GM12872 (cell line): ENCODE measurements at regions not wholly inside any gene's neighbourhood (a gene's known extent, or its start where the extent isn't known, plus 50 kb on each side); places are given as distances from the start of the nearest gene placed in this dataset.

Experiments used
- TF ChIP-seq, protein P1 (sequence below): IDR thresholded peaks from 3 replicates; pipeline ENCODE4 v1.5.1; 2011; ENCODE audit warnings: low read depth, mild to moderate bottlenecking, low read length, moderate library complexity; ENCODE audit not compliant: insufficient read depth

DNA sequence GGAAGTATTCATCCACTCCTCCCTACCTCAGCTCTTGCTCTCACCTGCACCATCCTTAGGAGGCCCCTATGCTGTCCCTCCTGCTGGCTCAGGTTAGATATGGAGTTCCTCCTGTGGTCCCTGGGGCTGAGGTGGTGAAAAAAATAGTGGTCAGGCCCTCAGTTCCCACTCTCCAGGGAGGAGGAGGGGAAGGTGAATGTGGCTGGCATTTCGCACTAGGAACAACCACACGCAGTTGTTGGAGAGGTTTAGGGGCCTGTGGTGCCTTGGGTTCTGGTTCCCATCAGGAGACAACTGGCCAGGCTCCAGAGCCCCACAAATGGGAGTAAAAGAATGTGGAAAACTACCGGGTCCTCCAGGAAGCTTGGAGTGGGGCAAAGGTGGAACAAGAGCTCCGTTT, 81.7 kb upstream of the HSPA9 start:
- TF ChIP-seq, protein P1, sequence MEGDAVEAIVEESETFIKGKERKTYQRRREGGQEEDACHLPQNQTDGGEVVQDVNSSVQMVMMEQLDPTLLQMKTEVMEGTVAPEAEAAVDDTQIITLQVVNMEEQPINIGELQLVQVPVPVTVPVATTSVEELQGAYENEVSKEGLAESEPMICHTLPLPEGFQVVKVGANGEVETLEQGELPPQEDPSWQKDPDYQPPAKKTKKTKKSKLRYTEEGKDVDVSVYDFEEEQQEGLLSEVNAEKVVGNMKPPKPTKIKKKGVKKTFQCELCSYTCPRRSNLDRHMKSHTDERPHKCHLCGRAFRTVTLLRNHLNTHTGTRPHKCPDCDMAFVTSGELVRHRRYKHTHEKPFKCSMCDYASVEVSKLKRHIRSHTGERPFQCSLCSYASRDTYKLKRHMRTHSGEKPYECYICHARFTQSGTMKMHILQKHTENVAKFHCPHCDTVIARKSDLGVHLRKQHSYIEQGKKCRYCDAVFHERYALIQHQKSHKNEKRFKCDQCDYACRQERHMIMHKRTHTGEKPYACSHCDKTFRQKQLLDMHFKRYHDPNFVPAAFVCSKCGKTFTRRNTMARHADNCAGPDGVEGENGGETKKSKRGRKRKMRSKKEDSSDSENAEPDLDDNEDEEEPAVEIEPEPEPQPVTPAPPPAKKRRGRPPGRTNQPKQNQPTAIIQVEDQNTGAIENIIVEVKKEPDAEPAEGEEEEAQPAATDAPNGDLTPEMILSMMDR: no peak

DNA sequence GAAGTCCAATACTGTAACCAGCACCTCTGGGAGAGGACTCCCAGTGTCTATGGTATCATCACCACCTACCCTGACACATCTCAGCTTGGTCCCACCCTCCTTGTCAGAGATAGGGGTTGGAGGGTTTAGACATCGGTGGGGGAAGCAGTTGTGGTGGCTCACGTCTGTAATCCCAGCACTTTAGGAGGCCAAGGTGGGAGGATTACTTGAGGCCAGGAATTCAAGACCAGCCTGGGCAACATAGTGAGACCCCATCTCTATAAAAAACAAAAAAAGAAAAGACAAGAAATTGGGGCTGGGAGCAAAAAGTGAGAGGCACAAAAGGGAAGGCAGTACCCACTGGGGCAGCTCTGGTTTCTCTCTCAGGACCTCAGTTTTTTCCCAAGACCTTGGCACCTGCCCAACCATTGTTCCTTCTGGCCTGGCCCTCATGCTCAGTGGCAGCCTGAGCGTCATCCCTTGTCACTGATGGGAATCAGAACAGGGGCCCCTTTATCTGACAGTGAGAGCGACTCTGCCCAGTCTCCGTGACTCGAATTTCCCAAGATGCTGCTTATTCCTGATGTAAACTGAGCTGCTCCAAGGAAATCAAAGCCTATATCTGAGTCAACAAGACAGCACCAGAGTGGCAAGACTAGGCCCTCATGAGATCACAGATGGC, 80.5 kb upstream of the HSPA9 start:
- TF ChIP-seq, protein P1: no peak

DNA sequence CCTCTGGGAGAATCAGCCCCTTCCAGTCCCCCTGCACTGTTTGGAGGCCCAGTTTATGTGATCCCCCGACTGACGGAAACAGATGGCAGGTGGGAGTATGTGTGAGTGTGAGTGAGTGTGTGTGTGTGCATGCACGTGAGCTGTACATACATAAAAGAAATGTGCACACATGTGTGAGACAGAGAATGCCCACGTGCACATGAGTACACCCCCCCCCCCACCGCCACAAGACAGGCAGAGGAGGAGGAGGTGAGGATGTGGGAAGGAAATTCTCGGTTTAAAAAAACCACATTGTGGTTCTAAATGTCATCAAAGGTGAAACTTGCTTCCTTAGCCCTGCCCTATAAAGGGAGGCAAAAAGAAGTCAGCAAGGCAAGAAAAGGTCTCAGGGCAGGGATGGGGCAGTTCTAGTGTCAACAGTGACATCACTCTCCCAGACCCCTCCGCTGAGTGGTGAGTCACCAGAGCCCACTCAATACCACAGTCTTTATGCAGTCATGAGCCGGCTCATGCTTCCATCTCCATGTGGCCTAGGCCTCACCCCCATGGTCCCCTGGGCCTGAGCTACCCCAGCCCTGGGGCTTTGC, 79.2 kb upstream of the HSPA9 start:
- TF ChIP-seq, protein P1: no peak

DNA sequence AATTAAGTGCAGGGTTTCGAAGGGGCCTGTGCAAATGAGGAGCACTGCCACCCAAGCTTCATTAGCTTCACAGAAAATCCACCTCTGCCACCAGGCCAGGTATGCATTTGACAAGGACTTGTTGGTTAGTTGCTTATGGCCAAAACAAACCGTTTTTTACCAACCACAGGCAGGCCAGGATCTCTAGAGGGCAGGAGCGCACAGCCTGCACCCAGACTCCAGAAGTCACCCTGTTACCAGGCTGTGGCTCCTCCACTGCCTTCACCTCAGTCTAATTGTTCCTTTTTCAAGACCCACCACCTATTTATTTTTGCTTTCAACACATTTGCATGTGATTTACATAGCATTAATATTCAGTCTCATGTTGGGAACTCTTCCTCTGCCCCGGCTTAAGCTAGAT, 78.3 kb upstream of the HSPA9 start:
- TF ChIP-seq, protein P1: peak; percentile 35; the same call in 2 of the 3 replicates

DNA sequence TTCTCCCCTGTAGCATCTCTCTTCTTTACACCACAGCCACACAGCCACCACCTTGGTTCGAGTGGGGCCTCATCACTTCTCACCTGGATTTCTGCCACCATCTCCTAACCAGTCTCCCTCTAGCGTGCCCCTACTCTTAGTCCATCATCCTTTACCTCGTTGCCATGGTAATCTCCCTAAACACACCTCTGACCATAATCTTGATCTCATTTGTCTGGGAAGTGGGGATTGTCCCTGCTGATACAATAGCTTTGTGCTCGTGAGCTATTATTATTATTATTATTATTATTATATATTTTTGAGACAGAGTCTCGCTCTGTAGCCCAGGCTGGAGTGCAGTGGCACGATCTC, 76.5 kb upstream of the HSPA9 start:
- TF ChIP-seq, protein P1: no peak

DNA sequence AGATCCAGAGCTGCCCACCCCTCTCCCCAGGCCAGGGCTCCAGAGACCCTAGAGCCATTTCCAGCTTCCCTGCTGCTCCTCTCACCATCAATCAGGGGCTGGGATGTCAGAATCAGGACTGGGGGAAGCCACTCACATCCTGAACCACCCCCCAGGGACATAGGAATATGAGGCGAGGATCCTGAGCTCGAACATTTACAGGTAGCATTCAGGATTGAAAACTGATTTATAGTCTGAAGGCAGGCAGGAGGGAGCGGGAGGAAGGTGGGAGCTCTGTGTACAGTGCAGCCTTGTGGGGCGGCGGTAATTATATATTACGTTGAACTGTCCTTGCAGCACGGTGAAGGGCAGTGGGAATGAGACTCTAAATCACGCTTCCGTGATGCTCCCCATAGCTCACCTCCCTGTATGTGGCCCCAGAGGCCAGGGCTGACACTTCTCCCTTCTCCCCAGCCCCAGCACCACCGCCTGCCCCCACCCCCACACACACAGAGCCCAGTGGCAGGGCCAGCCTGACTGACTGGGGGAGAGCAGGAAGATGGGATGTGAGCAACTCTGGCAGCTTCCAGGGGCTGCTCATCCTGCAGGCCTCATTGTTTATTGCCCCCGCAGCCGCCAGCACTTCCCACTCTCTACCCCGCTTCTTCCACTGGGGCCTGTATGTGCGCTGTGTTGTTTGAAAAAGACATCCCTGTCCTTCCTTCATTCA, 76.0 kb upstream of the HSPA9 start:
- TF ChIP-seq, protein P1: no peak

DNA sequence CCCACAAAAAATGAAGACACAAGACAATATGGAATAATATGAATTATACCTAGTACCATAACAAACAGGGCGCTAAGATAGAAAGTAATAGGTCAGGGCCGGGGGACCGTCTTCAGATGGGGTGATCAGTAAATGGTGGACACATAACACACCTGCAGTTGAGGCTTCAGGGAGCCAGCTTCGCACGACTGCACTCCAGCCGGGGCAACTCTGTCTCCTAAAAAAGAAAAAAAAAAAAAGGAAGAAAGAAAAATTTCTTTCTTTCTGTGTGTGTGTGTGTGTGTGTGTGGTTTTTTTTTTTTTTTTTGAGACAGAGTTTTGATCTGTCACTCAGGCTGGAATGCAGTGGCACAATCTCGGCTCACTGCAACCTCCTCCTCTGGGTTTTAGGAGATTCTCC, 75.0 kb upstream of the HSPA9 start:
- TF ChIP-seq, protein P1: no peak
